Gastroesophageal sphincter (tissue), 4 donors: ENCODE measurements at regions not wholly inside any gene's neighbourhood (a gene's known extent, or its start where the extent isn't known, plus 50 kb on each side); places are given as distances from the start of the nearest gene placed in this dataset.

ENCODE experiments used
- ATAC-seq: fragments of 150-250 bp; one replicate; pipeline ENCODE4 v1.9.1; 2016; ENCODE audit warnings: mild to moderate bottlenecking, moderate library complexity
- H3K27ac ChIP-seq, 4 donors: fragments of 200-600 bp; sonication (generic) in 3 of 4; 1 replicate in 3 of 4; 2 replicates in 1 of 4; pipeline ENCODE4 v1.5.1; 2016 to 2019
- H3K27me3 ChIP-seq: fragments of 200-600 bp; sonication (generic); one replicate; pipeline ENCODE4 v1.5.1; 2019
- H3K36me3 ChIP-seq, 2 donors: fragments of 200-600 bp; sonication (generic); one replicate each; pipeline ENCODE4 v1.5.1; 2019; ENCODE audit warnings: control low read depth in 1 of 2
- H3K4me1 ChIP-seq, 3 donors: fragments of 200-600 bp; sonication (generic); 1 replicate in 2 of 3; 2 replicates in 1 of 3; pipeline ENCODE4 v1.5.1; 2016 to 2019; ENCODE audit warnings: control low read depth in 2 of 3
- H3K4me3 ChIP-seq, 2 donors: fragments of 200-600 bp; sonication (generic); one replicate each; pipeline ENCODE4 v1.5.1; 2019; ENCODE audit warnings: mild to moderate bottlenecking in 1 of 2, moderate library complexity in 1 of 2
- H3K9me3 ChIP-seq, 3 donors: fragments of 200-600 bp; sonication (generic); one replicate each; pipeline ENCODE4 v1.5.1; 2017 to 2019; ENCODE audit warnings: control low read depth in 2 of 3
- EP300 ChIP-seq: sonication (generic); formaldehyde crosslinking; IDR thresholded peaks from one replicate; pipeline ENCODE4 v1.6.1; 2017; ENCODE audit warnings: antibody characterized with exemption, mild to moderate bottlenecking
- POLR2A ChIP-seq, 2 donors: fragments of 450-650 bp; IDR thresholded peaks; one replicate each; pipeline ENCODE4 v1.6.1; 2017; ENCODE audit warnings: antibody characterized with exemption in 2 of 2, mild to moderate bottlenecking in 2 of 2, moderate library complexity in 1 of 2
- POLR2AphosphoS5 ChIP-seq: sonication (generic); formaldehyde crosslinking; IDR thresholded peaks from one replicate; pipeline ENCODE4 v1.6.1; 2017; ENCODE audit warnings: antibody characterized with exemption
- WGBS, 2 donors: methylation state at CpG; one replicate each; pipeline ENCODE4 v1.1.5; 2018; ENCODE audit warnings: low coverage in 1 of 2; 5-methylcytosine and 5-hydroxymethylcytosine counted together
- TF ChIP-seq, protein P1 (sequence below), 4 experiments: fragments of 200-600 bp in 2 of 4; fragments of 450-650 bp in 2 of 4; sonication (generic) in 1 of 4; IDR thresholded peaks; one replicate each; pipeline ENCODE4 v1.5.1; 2017 to 2019; ENCODE audit warnings: antibody characterized with exemption in 4 of 4, mild to moderate bottlenecking in 2 of 4, moderate library complexity in 2 of 4

DNA sequence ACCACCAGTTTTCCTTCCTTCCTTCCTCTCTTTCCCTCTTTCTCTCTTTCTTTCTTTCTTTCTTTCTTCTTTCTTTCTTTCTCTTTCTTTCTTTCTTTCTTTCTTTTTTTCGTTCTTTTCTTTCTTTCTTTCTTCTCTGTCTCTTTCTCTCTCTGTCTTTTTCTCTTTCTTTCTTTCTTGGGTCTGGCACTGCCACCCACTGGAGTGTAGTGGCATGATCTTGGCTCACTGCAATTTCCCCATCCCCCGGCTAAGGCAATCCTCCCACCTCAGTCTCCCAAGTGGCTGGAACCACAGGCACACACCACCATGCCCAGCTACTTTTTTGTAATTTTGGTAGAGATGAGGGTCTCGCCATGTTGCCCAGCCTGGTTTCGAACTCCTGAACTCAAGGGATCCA is 51.6 kb upstream of the NHS start:
- Histone ChIP-seq H3K4me1 (no peaks in the 10 kb centered on the region), H3K27ac (no peak overlapping the region), H3K27me3 (no peaks in the 10 kb centered on the region), H3K36me3 (no peaks in the 10 kb centered on the region), H3K9me3 (no peaks in the 10 kb centered on the region), H3K4me3 (no peak overlapping the region)
- WGBS, 2 donors: 80 to 92% methylated on average over 1 to 2 of the region's 4 CpGs
- no peak for ATAC-seq
- TF ChIP-seq, protein P1, sequence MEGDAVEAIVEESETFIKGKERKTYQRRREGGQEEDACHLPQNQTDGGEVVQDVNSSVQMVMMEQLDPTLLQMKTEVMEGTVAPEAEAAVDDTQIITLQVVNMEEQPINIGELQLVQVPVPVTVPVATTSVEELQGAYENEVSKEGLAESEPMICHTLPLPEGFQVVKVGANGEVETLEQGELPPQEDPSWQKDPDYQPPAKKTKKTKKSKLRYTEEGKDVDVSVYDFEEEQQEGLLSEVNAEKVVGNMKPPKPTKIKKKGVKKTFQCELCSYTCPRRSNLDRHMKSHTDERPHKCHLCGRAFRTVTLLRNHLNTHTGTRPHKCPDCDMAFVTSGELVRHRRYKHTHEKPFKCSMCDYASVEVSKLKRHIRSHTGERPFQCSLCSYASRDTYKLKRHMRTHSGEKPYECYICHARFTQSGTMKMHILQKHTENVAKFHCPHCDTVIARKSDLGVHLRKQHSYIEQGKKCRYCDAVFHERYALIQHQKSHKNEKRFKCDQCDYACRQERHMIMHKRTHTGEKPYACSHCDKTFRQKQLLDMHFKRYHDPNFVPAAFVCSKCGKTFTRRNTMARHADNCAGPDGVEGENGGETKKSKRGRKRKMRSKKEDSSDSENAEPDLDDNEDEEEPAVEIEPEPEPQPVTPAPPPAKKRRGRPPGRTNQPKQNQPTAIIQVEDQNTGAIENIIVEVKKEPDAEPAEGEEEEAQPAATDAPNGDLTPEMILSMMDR (IDR thresholded peaks at IDR 0.05): no peak
- TF ChIP-seq EP300: no peak
- no peak for TF ChIP-seq POLR2A (IDR thresholded peaks at IDR 0.05)
- TF ChIP-seq POLR2AphosphoS5: no peak
